Psoas muscle (tissue), 7 donors: ENCODE measurements at regions not wholly inside any gene's neighbourhood (a gene's known extent, or its start where the extent isn't known, plus 50 kb on each side); places are given as distances from the start of the nearest gene placed in this dataset.

ENCODE experiments used
- ATAC-seq, 4 donors: fragments of 200-7000 bp; cut with Tn5 transposase; one replicate each; pipeline ENCODE4 v1.9.1; 2020; ENCODE audit warnings: moderate library complexity in 3 of 4, mild to moderate bottlenecking in 2 of 4
- DNase-seq, 2 donors: peaks; one replicate each; pipeline ENCODE4 v3.0.0-alpha.2; 2020
- H3K27ac ChIP-seq: fragments of 200-600 bp; one replicate; pipeline ENCODE4 v1.8.0; 2022
- H3K27me3 ChIP-seq, 3 donors: fragments of 200-600 bp in 1 of 3; one replicate each; pipeline versions ENCODE4 v1.6.1 to v1.8.0; 2013 to 2022; ENCODE audit warnings: low read length in 2 of 3, mild to moderate bottlenecking in 2 of 3, moderate library complexity in 1 of 3; ENCODE audit not compliant: insufficient read depth in 3 of 3
- H3K36me3 ChIP-seq, 2 donors: fragments of 200-600 bp in 1 of 2; one replicate each; pipeline versions ENCODE4 v1.6.1 to v1.8.0; 2013 to 2022; ENCODE audit warnings: low read depth in 1 of 2, mild to moderate bottlenecking in 1 of 2, moderate library complexity in 1 of 2; ENCODE audit not compliant: insufficient read depth in 1 of 2
- H3K4me1 ChIP-seq: fragments of 200-600 bp; one replicate; pipeline ENCODE4 v1.8.0; 2022
- H3K4me3 ChIP-seq: fragments of 200-600 bp; one replicate; pipeline ENCODE4 v1.8.0; 2022; ENCODE audit warnings: mild to moderate bottlenecking
- H3K9me3 ChIP-seq: fragments of 200-600 bp; one replicate; pipeline ENCODE4 v1.8.0; 2022
- CTCF ChIP-seq: fragments of 200-600 bp; IDR thresholded peaks from one replicate; pipeline ENCODE4 v1.8.0; 2022; ENCODE audit warnings: antibody characterized with exemption
- WGBS, 3 donors: extraction: QIAGEN DNeasy Blood & Tissue Kit; methylation state at CpG; one replicate each; pipeline versions ENCODE4 v1.1.6 to v1.1.7; 2013; 5-methylcytosine and 5-hydroxymethylcytosine counted together
- intact Hi-C, 2 donors: fragments of 100-400 bp; cut with DNase I; formaldehyde crosslinking; loops; one replicate each; pipeline versions ENCODE4 v1.11.0 to v1.14.2; 2022
- donor health status: healthy with polysubstance abuse.
- donor health status: DM: no; HTN: no; CAD: no; lungs with moderate emphysema.
- donor health status: Bipolar disorder and iron deficiency.
- donor health status: healthy.
- donor health status: DM: yes; HTN: yes; CAD: no.
- donor health status: DM: no; HTN: no; CAD: no.
- donor health status: DM: yes; HTN: yes; CAD: no.

GRCh38 chr7:17014686-17015085, 132.9 kb upstream of the AGR3 start:
- no peak overlapping the region for H3K27ac ChIP-seq
- ATAC-seq (no peak), DNase-seq (no peak)
- no peak for TF ChIP-seq CTCF
- no peak overlapping the region for H3K4me3 ChIP-seq
- H3K4me1 ChIP-seq = no peaks in the 10 kb centered on the region
- intact Hi-C loops = no loop called here
- no peaks in the 10 kb centered on the region for H3K27me3 ChIP-seq
- H3K36me3 ChIP-seq = no peaks in the 10 kb centered on the region
- no peaks in the 10 kb centered on the region for H3K9me3 ChIP-seq
- WGBS, 3 donors = 95 to 96% (median 96%) methylated on average over 8 of the region's 8 CpGs

DNA sequence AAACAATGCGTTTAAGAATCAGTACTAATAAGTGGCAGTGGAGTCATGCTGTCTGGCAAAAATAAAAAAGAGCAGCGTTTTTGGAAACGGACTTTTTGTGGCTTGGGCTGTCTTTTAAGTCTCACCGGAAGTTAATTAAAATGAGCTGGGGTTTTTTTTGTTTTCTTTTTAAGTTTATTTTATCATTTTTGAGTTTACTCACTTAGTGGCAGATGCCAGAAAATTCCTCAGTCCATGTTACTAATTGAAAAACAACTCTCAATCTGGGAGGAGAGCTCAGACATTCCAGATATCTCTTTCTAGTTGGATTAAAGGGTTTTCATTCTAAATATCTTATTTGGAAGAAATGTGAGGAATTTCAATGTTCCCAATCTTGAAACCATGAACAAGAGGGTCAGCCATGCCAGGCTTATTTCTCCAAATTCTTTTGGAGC, 133.8 kb upstream of the AGR3 start:
- no peak for ATAC-seq
- Histone ChIP-seq H3K27ac (no peak overlapping the region), H3K4me3 (no peak overlapping the region), H3K27me3 (no peaks in the 10 kb centered on the region), H3K4me1 (no peaks in the 10 kb centered on the region), H3K36me3 (no peaks in the 10 kb centered on the region), H3K9me3 (no peaks in the 10 kb centered on the region)
- WGBS, 3 donors = 19 to 33% (median 28%) methylated on average over 4 of the region's 4 CpGs
- intact Hi-C loops = no loop called here
- DNase-seq = no peak
- TF ChIP-seq CTCF = no peak

DNA sequence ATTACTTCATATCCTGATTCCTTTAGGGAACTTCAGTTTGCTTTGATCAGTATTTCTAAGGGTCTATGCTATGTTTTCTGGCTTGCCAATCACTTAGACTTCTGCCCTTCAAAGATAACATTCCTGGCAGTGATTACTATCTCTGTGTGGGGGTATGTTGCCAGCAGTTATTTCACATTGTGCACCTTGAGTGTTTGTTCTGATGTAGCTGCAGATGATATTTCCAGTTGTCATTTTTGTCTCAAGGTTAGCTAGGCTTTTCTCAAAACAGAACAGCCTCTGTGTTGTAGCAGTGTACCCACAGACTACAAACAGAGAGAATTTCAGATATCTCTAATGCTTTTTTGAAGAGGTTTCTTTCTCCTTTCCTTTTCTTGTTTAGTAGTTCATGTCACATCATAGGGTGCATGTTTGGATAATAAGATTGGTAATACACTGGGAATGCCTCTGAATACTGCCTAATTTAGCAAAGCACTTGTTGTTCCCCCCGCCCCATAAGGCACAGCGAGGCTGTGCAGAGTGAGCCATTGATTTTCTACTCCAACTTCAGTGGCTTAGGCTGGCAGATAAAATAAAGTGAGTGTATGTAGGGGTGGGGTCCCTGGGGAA, 134.7 kb upstream of the AGR3 start:
- WGBS, 3 donors = 95 to 98% (median 96%) methylated on average over 2 of the region's 2 CpGs
- no peak overlapping the region for H3K4me3 ChIP-seq
- H3K27me3 ChIP-seq = no peaks in the 10 kb centered on the region
- DNase-seq (no peak), ATAC-seq (no peak)
- H3K36me3 ChIP-seq = no peaks in the 10 kb centered on the region
- no peak for TF ChIP-seq CTCF
- H3K4me1 ChIP-seq = no peaks in the 10 kb centered on the region
- intact Hi-C loops = no loop called here
- H3K27ac ChIP-seq = no peak overlapping the region
- H3K9me3 ChIP-seq = no peaks in the 10 kb centered on the region

GRCh38 chr7:17019106-17019505, 137.3 kb upstream of the AGR3 start:
- no peak for DNase-seq
- 38 to 53% (median 39%) methylated on average over 2 of the region's 2 CpGs for WGBS, 3 donors
- intact Hi-C loops = no loop called here
- no peaks in the 10 kb centered on the region for H3K4me1 ChIP-seq
- no peak for ATAC-seq
- no peak overlapping the region for H3K27ac ChIP-seq
- H3K4me3 ChIP-seq = no peak overlapping the region
- no peaks in the 10 kb centered on the region for H3K9me3 ChIP-seq
- H3K27me3 ChIP-seq = no peaks in the 10 kb centered on the region
- no peaks in the 10 kb centered on the region for H3K36me3 ChIP-seq
- TF ChIP-seq CTCF = no peak

GRCh38 chr7:17020250-17020649, 138.5 kb upstream of the AGR3 start:
- H3K9me3 ChIP-seq = no peaks in the 10 kb centered on the region
- 66 to 81% (median 79%) methylated on average over 1 of the region's 1 CpG for WGBS, 3 donors
- no peak overlapping the region for H3K27ac ChIP-seq
- DNase-seq (no peak), ATAC-seq (no peak)
- no peaks in the 10 kb centered on the region for H3K4me1 ChIP-seq
- no peaks in the 10 kb centered on the region for H3K36me3 ChIP-seq
- H3K27me3 ChIP-seq = no peaks in the 10 kb centered on the region
- H3K4me3 ChIP-seq = no peak overlapping the region
- no peak for TF ChIP-seq CTCF
- intact Hi-C loops = no loop called here
